Epithelial cell of esophagus (primary cell): ENCODE measurements at regions not wholly inside any gene's neighbourhood (a gene's known extent, or its start where the extent isn't known, plus 50 kb on each side); places are given as distances from the start of the nearest gene placed in this dataset.

Experiments
- DNase-seq: peaks from one replicate; pipeline ENCODE4 v3.0.0; 2010; ENCODE audit warnings: low read depth
- H3K4me3 ChIP-seq: 2 replicates; pipeline ENCODE4 v1.5.1; 2011; ENCODE audit warnings: mild to moderate bottlenecking, low read length, control low read depth
- TF ChIP-seq, protein P1 (sequence below): IDR thresholded peaks from 2 replicates; pipeline ENCODE4 v1.5.1; 2011; ENCODE audit warnings: low read depth, mild to moderate bottlenecking, low read length, control low read depth, inconsistent platforms; ENCODE audit not compliant: insufficient read depth; ENCODE audit errors: missing control alignments

- DNase-seq: peak; percentile 13
- H3K4me3 ChIP-seq: no peak overlapping the region
- TF ChIP-seq, protein P1, sequence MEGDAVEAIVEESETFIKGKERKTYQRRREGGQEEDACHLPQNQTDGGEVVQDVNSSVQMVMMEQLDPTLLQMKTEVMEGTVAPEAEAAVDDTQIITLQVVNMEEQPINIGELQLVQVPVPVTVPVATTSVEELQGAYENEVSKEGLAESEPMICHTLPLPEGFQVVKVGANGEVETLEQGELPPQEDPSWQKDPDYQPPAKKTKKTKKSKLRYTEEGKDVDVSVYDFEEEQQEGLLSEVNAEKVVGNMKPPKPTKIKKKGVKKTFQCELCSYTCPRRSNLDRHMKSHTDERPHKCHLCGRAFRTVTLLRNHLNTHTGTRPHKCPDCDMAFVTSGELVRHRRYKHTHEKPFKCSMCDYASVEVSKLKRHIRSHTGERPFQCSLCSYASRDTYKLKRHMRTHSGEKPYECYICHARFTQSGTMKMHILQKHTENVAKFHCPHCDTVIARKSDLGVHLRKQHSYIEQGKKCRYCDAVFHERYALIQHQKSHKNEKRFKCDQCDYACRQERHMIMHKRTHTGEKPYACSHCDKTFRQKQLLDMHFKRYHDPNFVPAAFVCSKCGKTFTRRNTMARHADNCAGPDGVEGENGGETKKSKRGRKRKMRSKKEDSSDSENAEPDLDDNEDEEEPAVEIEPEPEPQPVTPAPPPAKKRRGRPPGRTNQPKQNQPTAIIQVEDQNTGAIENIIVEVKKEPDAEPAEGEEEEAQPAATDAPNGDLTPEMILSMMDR: no peak
Observed at GRCh38 chr2:193690572-193690971, 1495.8 kb upstream of the TMEFF2 start.

DNA sequence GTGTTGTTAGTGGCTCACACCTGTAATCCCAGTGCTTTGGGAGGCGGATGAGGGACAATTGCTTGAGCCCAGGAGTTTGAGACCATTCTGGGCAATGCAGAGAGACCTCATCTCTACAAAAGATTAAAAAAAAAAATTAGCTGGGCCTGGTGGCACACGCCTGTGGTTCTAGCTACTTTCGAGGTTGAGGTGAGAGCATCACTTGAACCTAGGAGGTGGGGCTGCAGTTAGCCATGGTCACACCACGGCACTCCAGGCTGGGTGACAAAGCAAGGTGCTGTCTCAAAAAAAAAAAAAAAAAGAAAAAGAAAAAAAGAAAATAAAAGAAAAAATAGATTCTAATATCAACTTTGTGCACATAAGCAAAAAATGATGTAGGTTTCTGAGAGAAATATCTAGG is 1492.5 kb upstream of the TMEFF2 start:
- no peak overlapping the region for H3K4me3 ChIP-seq
- TF ChIP-seq, protein P1: no peak
- no peak for DNase-seq

- TF ChIP-seq, protein P1: no peak
- DNase-seq: no peak
- H3K4me3 ChIP-seq: no peak overlapping the region
Observed at GRCh38 chr2:193679847-193680246, 1485.1 kb upstream of the TMEFF2 start.

DNA sequence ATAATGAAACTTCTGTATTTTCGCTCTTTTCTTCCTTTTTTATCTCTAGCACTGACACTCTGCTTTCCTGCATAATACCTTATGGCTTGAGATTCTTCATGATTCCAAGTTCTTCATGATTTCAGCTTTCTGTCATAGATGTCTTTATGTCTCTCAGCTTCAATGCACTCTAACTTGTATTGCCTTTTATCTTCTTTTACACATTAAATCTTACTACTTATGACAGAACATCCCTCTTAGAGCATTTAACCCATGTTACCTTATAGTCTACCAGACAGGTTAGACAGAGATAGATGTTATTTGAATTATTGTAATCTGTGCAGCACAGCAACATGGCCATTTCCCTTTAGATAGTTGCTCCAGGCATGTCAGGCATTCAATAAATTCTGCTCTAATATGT is 1475.7 kb upstream of the TMEFF2 start:
- no peak for DNase-seq
- H3K4me3 ChIP-seq: no peak overlapping the region
- TF ChIP-seq, protein P1: no peak

- no peak overlapping the region for H3K4me3 ChIP-seq
- TF ChIP-seq, protein P1: no peak
- DNase-seq: no peak
Observed at GRCh38 chr2:193668557-193669323, 1474.0 kb upstream of the TMEFF2 start.

- TF ChIP-seq, protein P1: no peak
- H3K4me3 ChIP-seq: no peak overlapping the region
- DNase-seq: no peak
Observed at GRCh38 chr2:193627927-193628272, 1433.2 kb upstream of the TMEFF2 start.
